Brain pericyte (primary cell): ENCODE measurements at regions not wholly inside any gene's neighbourhood (a gene's known extent, or its start where the extent isn't known, plus 50 kb on each side); places are given as distances from the start of the nearest gene placed in this dataset.
A peak's percentile ranks its signal among the peaks of the same experiment; 100 is the strongest.

ENCODE experiments used
- DNase-seq: peaks from one replicate; pipeline ENCODE4 v3.0.0-alpha.2; 2012; ENCODE audit warnings: low read depth, low spot score

DNA sequence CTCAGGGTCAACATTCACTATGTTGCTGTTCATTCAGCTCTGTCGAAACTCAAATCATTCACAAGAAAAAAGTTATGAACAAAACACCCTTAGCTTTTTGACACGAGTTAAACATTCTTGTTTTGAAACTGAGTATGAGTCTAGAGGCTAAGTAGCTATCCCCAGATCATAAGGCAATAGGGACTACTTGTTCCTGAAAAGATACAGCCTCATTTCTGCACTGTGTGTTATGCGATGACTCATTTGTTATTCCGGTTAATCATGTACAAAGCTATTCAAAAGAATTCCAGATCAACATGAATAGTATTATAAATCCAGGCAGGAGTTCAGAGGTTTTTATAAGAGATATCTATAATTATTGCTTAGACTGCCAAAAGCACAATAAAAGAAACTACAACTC lies 908.0 kb downstream of the QKI start:
- peak; percentile 20 for DNase-seq

- DNase-seq = no peak
Measured at GRCh38 chr6:164321297-164321696, 906.8 kb downstream of the QKI start.

GRCh38 chr6:164315376-164315775 lies 900.9 kb downstream of the QKI start:
- DNase-seq = no peak

DNA sequence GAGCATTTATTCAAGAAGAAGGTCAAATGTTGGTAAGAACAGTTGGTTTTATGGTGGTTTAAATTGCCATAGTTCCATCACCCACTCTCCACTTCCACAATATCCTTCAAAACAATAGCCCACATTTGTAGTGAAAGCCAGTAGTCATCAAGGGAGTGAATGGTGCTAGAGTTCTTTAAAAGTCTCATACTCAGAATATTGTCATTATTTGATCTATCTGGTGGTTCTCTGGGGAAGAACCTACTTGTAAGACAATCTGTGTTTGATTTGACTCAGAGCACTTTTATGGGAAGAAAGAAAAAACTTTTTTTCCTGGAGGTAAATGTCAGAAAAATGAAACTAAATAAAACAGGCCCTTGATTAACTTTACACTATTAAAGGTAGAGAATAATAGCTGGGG lies 893.8 kb downstream of the QKI start:
- no peak for DNase-seq

GRCh38 chr6:164303102-164303964 lies 888.8 kb downstream of the QKI start:
- DNase-seq = no peak

- DNase-seq = no peak
Measured at GRCh38 chr6:164296411-164296810, 881.9 kb downstream of the QKI start.

DNA sequence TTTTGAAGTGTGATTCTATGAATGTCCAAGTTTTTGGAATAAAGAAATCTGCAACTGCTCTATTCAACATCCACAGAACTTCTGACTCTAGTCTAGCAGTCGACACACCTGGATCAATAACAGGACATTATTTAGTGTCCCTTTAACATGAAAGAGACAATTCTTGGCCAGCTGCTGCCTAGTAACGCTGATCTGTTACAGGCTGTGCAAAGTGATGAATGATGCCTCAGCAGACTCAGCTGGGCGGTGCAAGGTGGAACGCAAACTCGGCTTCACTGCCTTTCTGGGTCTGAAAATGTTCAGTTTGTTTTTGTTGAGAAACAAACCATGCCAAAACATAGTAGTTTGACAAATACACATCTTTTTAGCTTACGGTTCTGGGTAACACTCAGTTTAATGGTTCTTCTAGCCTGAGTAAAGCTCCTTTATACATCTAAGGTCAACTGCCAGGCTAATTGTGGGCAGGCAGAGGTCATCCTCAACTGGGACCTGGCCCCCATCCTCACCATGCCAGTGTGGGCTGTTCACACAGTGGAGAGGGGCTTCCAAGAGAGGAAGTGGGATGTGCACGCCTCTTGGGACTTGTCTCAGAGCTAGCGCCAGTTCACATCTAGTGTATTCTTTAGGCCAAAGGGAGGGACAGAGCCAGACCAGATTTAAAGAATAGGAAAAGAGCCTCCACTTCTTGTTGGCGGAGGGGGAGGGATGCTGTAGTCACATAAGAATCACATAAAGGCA lies 879.7 kb downstream of the QKI start:
- DNase-seq = no peak

GRCh38 chr6:164291224-164291623 lies 876.7 kb downstream of the QKI start:
- DNase-seq = no peak

DNA sequence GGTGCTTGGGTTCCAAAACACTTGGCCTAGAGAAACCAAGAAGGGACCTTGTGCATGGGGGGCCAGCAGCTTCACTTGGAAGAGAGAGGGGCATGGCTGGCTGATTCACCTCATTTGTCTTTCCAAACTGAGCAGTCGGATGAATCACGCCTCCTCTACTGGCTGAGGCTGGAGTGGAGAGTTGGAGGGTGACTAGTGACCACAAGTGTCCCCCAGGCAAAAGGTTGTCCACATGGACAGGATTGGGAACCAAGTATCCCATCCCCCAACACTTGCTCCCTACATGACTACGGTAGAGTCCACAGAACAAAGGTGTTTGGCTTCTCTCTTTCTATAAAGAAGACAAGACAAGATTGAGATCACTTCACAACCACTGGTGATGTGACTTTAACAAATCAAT lies 875.6 kb downstream of the QKI start:
- DNase-seq = no peak

DNA sequence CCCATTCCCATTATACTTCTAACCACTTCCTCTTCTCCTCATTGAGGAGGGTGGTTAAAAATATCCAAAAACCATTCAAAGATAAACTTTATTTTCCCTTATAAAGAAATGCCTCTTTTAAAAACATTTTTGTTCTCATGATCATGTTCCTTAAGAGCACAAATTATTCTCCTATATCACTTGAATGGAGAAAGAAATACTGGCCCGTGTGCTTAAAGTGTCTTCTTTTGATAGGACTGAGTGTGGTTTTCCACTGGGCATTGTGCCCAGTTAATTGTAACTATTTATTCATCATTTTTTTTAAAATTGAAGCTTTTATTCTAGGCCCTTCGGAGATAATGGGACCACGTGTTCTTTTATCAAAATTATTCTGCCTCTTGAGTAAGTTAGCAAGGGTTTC lies 871.5 kb downstream of the QKI start:
- no peak for DNase-seq

DNA sequence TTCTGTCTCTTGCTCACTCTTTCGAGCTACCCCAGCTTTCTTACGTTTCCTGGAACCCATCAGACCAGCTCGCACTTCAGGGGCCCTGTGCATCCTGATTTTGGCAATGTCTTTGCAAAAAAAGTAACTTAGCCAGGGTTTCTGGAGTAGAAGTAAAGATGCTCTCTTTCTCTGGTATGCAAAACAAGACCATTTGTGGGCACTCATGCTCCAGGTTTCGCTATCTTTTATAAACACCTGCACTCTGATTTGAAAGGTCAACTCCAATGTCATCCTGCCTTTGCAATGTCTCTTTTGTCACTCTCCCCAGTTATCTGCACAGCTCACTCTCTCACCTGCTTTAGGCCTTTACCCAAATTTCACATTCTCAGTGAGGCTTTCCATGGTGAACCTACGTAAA lies 869.1 kb downstream of the QKI start:
- DNase-seq = no peak

- no peak for DNase-seq
Measured at GRCh38 chr6:164276211-164276610, 861.7 kb downstream of the QKI start.

- DNase-seq = no peak
Measured at GRCh38 chr6:164275773-164276172, 861.3 kb downstream of the QKI start.

DNA sequence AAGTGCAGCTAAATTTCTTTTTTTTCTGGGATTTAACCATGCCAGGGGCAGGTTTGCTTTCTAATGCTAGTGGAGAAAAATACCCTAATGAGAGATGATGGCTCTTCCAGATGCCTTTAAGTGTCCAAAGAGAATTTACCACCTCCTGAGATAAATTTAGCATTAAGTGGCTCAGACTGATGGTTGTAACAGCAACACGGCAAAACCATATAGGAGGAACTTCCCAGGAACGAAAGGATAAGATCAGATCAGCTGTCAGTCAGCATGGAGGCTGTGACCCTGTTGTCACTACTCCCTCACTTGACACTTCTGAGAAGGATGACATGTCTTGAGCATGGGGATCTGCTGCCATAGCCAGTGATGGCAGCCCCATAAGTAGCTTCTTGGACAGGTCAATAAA lies 860.0 kb downstream of the QKI start:
- DNase-seq = no peak

DNA sequence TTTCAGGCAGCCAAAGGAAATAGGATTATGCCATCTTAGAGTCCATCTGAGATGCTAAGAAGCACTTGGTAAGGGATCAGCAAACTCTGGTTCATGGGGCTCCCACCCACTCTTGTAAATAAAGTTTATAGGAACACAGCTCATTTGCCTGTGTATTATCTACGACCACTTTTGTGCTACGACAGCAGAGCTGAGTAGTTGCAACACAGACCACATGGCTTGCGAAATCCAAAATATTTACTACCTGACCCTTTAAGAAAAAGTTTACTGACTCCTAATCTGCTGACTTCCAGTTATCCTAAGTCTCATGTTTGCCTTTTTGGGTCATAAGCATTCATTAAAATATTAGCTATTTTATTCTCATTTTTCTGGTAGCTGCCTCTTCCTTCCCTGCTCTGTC lies 859.0 kb downstream of the QKI start:
- DNase-seq = no peak

- DNase-seq = no peak
Measured at GRCh38 chr6:164266851-164267250, 852.3 kb downstream of the QKI start.

- DNase-seq = no peak
Measured at GRCh38 chr6:164262348-164262747, 847.8 kb downstream of the QKI start.

GRCh38 chr6:164258421-164258820 lies 843.9 kb downstream of the QKI start:
- no peak for DNase-seq

DNA sequence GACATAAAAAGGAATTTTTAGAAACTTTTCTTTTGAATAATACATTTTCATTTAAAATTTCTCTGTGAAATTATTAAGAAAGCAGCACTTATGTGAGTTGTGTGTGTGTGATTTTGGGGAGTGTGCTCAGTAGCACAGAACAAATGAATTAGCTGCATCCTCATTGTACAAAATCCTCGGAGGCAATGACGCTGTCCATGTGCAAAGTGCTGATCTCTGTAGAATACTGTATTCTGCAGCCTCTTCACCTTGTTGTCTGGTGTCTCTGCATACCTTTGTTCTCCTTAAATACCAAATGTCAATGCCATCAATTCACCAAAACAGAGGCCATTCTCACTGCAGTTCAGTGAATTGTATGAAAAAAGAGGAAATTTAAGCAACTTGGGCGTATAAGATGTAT lies 838.4 kb downstream of the QKI start:
- DNase-seq = no peak

GRCh38 chr6:164252291-164252690 lies 837.8 kb downstream of the QKI start:
- no peak for DNase-seq

- DNase-seq = no peak
Measured at GRCh38 chr6:164247106-164247505, 832.6 kb downstream of the QKI start.

DNA sequence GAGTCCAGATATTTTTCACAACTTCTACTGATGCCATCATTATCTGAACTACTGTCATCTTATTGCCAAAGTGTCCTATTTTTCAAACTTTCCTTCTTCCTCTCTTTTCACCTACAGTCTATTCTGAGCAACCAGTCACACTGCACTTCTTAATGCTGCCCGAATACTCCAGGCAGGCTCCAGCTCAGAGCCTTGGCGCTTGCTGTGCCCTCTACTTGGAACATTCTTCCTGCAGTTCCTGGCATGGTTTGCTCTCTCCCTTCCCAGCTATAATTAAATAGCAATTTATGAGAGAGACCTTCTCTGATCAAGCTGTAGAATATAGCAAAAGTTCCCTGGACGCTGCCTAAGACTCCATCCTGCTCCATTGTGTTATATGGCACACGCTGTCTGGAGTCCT lies 831.6 kb downstream of the QKI start:
- DNase-seq = no peak

- no peak for DNase-seq
Measured at GRCh38 chr6:164243949-164244348, 829.4 kb downstream of the QKI start.
